GM21515 (cell line): ENCODE measurements at regions not wholly inside any gene's neighbourhood (a gene's known extent, or its start where the extent isn't known, plus 50 kb on each side); places are given as distances from the start of the nearest gene placed in this dataset.
"Not testable (repeated sequence)": the region's sequence is repeated elsewhere in the genome, so short reads cannot be mapped to it uniquely, and the experiment has no call there.

Experiments
- ATAC-seq: cut with Tn5 transposase; IDR thresholded peaks from one replicate; pipeline ENCODE4 v1.9.1; 2021; ENCODE audit not compliant: unreplicated experiment

- ATAC-seq, result no peak
These were observed 107.5 kb upstream of the SCAF8 start for GRCh38 chr6:154625721-154626120.

DNA sequence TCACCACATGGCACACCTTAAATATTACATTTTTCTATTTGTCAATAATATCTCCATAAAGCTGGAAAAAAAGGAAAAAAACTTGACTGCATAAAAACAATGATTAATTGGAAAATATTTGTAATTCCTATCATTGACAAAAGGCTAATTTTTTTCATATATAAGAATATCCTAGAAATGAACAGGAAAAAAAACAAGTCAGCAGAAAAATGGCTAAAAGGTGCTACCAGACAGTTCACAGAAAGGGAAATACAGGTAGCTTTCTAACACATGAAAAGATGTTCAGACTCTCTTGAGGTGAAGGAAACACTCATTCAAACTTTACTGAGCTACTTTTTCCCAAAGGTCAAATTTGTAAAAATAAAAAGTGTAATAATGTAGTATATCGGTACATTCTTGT lies 104.1 kb upstream of the SCAF8 start:
- ATAC-seq, result no peak

DNA sequence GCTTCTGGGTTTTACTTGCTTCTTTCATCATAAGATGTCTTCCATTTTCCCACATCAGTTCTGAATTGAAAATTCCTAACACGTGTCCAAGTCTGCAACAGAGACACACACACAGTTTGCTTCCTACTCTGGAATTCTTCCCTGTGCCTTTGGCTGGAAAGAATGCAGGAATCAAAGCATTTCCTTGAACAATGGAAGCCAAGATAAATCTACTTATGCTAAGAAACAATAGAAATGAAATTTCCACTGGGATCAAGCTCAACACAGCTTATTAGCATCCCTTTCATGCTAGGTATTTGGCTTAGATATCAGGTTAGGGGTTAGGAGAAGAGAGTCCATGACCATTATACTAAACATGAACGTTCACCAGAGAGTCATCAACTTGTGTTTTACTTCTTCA lies 101.1 kb upstream of the SCAF8 start:
- ATAC-seq, result no peak

DNA sequence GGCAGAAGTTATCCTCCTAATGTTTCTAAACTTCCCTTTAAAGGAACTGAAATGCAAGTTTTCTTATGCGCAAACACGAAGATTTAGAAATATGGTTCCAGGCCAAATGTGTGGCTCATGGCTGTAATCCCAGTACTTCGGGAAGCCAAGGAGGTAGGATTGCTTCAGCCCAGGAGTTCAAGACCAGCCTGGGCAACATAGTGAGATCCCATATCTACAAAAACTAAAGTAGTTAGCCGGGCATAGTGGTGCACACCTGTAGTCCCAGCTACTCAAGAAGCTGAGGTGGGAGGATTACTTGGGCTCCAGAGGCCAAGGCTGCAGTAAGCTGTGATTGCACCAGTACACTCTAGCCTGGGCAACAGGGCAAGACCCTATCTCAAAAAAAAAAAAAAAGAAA lies 95.8 kb upstream of the SCAF8 start:
- no peak for ATAC-seq

- ATAC-seq, result no peak
These were observed 94.8 kb upstream of the SCAF8 start for GRCh38 chr6:154638369-154638768.

GRCh38 chr6:154639196-154639595 lies 94.0 kb upstream of the SCAF8 start:
- ATAC-seq, result not testable (repeated sequence)

- no peak for ATAC-seq
These were observed 84.9 kb upstream of the SCAF8 start for GRCh38 chr6:154648188-154648887.

DNA sequence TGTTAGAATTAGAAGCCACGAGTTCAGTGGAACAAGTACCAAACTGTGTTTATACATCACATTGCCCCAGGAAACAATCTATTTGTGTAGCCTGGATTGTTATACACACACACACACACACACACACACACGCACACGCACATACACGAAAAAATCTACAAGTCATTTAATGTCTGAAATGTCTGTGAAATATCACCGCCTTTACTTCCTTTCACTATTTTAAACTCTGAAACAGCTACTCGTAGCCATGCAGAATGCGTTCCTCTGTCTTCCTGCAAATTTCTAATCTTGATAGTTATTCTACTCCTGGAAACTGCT lies 84.4 kb upstream of the SCAF8 start:
- ATAC-seq, result no peak

DNA sequence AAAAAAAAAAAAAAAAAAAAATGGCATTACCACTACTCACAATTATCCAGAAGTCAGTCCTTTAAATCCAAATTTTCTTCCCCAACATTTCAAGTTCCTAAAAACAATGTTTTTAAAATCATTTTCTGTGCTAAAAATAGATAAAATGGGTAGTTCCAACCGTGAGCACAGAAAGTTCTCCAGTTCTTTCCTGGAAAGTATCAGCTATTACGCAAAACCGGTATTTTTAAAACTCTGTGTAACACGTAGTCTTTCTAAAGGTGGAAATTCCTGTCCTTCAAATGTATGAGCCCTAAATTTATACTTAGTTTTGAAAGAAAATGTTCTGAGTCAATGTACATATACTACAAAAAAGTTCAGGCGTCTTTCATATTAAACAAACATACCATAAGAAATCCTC lies 83.5 kb upstream of the SCAF8 start:
- no peak for ATAC-seq

- no peak for ATAC-seq
These were observed 82.9 kb upstream of the SCAF8 start for GRCh38 chr6:154650351-154650750.

DNA sequence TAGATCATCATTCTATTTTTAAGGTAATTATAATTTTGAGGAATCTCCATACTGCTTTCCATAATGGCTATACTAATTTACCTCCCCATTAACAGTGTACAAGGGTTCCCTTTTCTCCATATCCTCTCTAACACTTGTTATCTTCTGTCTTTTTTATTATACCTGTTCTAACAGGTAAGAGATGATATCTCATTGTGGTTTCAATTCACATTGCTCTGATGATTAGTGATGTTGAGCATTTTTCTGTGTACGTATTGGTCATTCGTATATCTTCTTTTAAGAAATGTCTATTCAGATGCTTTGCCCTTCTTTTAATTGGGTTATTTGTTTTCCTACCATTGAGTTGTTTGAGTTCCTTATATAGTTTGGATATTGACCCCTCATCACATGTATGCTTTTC lies 81.6 kb upstream of the SCAF8 start:
- ATAC-seq, result no peak

DNA sequence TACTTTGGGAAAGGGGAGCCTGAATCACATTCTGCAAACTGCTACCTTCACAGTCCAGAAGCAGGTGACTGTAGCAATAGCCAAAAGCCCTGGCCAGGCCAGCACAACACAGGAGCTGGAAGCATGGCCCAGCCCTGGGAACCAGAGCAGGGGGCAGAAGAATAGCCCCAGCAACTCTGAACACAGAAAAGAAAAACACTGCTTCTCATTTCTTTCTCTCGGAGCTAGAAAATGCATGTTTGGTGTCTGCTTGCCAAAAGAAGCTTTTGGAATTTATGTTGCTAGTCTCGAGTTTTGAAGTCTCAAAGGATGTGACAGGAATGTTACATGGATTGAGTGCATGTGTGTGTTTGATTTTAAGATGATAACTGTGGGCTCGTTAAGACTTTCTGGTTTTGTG lies 79.8 kb upstream of the SCAF8 start:
- ATAC-seq, result no peak

DNA sequence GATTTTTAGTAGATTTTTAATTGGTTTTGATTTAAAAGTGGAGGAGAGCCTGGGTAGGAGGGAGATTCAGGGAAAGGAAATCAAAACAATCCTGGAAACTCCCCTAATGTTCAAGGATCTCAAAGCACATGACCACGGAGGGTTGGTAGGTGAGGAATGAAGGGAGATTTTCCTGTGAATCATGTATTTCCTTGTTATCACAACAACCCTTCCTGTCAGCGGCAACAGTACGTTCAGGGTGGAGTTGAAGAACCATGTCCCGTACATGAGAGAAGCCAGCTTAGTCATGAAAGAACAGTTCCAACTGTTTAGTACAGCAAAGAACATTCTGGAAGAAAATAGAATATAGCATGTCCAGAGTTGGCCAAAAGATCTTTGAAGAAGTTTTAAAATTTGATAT lies 79.4 kb upstream of the SCAF8 start:
- no peak for ATAC-seq

DNA sequence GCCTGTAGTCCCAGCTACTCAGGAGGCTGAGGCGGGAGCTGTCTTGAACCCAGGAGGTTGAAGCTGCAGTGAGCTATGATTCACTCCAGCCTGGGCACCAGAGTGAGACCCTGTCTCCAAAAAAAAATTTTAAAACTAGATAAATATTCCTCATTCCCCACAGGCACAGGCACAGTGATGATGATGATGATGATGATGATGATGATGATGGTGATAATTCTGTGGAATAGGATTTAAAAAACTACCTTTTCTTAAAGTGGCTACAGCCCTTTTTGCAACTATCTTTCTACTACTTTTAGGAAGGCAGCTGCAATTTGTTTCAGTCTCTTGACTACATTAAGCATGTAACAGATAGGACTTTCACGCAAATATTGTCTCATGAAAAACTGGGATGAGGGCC lies 76.6 kb upstream of the SCAF8 start:
- ATAC-seq, result no peak

- no peak for ATAC-seq
These were observed 71.4 kb upstream of the SCAF8 start for GRCh38 chr6:154661768-154662167.

GRCh38 chr6:154664287-154664686 lies 68.9 kb upstream of the SCAF8 start:
- ATAC-seq, result no peak

- no peak for ATAC-seq
These were observed 65.1 kb upstream of the SCAF8 start for GRCh38 chr6:154668156-154668555.

- no peak for ATAC-seq
These were observed 61.1 kb upstream of the SCAF8 start for GRCh38 chr6:154672086-154672485.

DNA sequence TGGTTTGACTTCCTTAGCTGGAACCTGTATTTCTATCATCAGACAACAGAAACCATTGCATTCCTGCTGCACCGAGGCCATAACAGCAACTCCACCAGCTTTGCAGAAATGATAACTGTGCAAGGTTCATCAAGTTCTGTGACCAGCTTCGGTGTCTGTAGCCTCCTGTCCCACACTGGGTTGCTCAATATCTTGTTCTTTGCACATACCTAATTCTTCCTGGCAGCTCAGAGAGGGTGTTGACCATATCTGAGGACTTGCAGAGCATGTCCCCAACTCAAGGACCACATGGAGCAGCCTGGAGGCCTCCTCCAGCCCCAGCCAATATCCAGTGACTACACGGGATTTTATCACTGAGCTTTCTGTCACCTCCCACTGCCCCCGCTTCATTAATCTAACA lies 59.3 kb upstream of the SCAF8 start:
- no peak for ATAC-seq

DNA sequence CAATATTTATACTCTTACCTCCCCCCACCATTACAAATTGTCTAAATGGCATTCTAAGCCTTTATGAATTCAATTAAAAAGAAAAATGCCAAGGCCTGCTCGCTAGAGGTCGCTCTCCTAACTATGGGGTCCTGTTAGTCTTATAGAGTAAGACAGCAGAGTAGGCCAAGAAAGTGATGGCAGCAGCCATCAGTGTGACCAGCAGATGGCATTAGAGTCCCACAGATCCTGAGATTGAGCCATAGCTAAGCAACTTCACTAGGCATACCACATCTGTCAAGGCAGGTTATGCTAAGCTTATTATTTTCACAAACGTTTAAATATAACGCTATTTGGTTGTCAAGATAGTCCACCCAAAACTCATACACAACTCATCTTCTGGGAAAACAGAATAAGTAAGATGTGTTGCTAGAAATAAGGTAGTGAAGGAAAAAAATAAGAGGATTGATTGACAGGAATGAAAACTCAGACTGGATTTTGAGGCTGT lies 57.6 kb upstream of the SCAF8 start:
- ATAC-seq, result peak; percentile 100

DNA sequence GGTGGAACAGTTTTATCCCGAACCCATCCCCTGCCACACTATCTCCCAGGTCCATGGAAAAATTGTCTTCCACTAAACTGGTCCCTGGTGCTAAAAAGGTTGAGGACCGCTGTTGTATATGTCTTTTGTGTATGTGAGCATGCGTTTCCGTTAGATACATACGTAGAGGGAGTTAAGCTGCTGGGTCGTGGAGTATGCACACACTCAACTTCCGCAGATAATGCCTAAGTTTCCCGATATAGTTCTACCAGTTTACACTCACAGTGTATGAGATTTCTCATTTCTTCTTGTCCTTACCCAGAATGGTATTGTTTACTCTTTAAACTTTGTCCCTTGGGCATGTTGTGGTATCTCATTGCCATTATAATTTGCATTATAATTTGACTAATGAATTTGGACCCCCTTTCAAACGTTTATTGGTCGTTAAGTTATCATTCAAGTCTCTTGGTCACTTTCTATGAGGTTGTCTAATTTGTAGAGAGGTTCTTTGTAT lies 50.5 kb upstream of the SCAF8 start:
- ATAC-seq, result no peak
